GM19025 (cell line): ENCODE measurements at regions not wholly inside any gene's neighbourhood (a gene's known extent, or its start where the extent isn't known, plus 50 kb on each side); places are given as distances from the start of the nearest gene placed in this dataset.

Experiments used
- ATAC-seq: cut with Tn5 transposase; IDR thresholded peaks from one replicate; pipeline ENCODE4 v1.9.1; 2021; ENCODE audit warnings: mild to moderate bottlenecking, low read depth, moderate library complexity; ENCODE audit not compliant: unreplicated experiment

- ATAC-seq = no peak
These were observed 167.2 kb downstream of the LINC00237 start for GRCh38 chr20:20939006-20939405.

- ATAC-seq = no peak
These were observed 167.6 kb downstream of the LINC00237 start for GRCh38 chr20:20938599-20938998.

GRCh38 chr20:20938131-20938530 is 168.0 kb downstream of the LINC00237 start:
- ATAC-seq = no peak

- no peak for ATAC-seq
These were observed 172.8 kb downstream of the LINC00237 start for GRCh38 chr20:20933142-20933958.

GRCh38 chr20:20932156-20932555 is 174.0 kb downstream of the LINC00237 start:
- no peak for ATAC-seq

GRCh38 chr20:20931632-20932031 is 174.5 kb downstream of the LINC00237 start:
- no peak for ATAC-seq

GRCh38 chr20:20931024-20931423 is 175.1 kb downstream of the LINC00237 start:
- ATAC-seq = no peak

GRCh38 chr20:20930500-20930899 is 175.7 kb downstream of the LINC00237 start:
- no peak for ATAC-seq

- ATAC-seq = no peak
These were observed 176.8 kb downstream of the LINC00237 start for GRCh38 chr20:20929341-20929740.

- no peak for ATAC-seq
These were observed 179.8 kb downstream of the LINC00237 start for GRCh38 chr20:20926222-20926905.

- no peak for ATAC-seq
These were observed 185.7 kb downstream of the LINC00237 start for GRCh38 chr20:20920433-20920832.

GRCh38 chr20:20915844-20916243 is 190.3 kb downstream of the LINC00237 start:
- no peak for ATAC-seq

- no peak for ATAC-seq
These were observed 192.0 kb upstream of the RALGAPA2 start for GRCh38 chr20:20904501-20904831.

- no peak for ATAC-seq
These were observed 191.5 kb upstream of the RALGAPA2 start for GRCh38 chr20:20903773-20904500.

- no peak for ATAC-seq
These were observed 185.5 kb upstream of the RALGAPA2 start for GRCh38 chr20:20897922-20898321.

- ATAC-seq = no peak
These were observed 184.7 kb upstream of the RALGAPA2 start for GRCh38 chr20:20897145-20897544.

- no peak for ATAC-seq
These were observed 184.2 kb upstream of the RALGAPA2 start for GRCh38 chr20:20896606-20897005.

GRCh38 chr20:20895537-20895936 is 183.1 kb upstream of the RALGAPA2 start:
- no peak for ATAC-seq

GRCh38 chr20:20894753-20895152 is 182.3 kb upstream of the RALGAPA2 start:
- no peak for ATAC-seq

GRCh38 chr20:20894280-20894679 is 181.8 kb upstream of the RALGAPA2 start:
- no peak for ATAC-seq

- ATAC-seq = no peak
These were observed 179.9 kb upstream of the RALGAPA2 start for GRCh38 chr20:20892328-20892727.
